ENCODE measurements at regions not wholly inside any gene's neighbourhood (a gene's known extent, or its start where the extent isn't known, plus 50 kb on each side); places are given as distances from the start of the nearest gene placed in this dataset.

DNA sequence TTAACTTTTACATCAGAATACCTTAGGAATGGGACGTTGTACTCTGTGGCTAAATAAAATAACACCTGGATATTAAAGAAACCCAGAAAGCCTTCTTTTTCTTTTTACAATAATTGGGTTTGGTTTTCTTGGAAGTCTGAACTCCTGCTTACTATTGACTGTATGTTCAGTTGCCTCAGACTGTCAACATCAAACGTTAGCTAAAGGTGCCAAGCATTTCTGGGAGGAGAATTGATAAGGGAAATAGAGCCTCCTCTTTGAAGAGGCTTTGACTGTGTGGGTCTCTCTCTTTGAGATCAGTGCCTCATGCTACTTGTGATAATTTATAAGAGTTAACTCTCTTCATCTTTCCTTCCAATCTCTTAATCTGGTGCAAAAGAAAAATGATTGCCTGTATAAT lies 224.7 kb upstream of the BMPER start:
- TF ChIP-seq FOXM1 (IDR thresholded peaks at IDR 0.05; ENCODE audit: borderline replicate concordance) (no peak), SUZ12 (IDR thresholded peaks at IDR 0.05) (no peak), BHLHE40 (IDR thresholded peaks at IDR 0.05; ENCODE audit: borderline replicate concordance) (no peak), FOXA1 (IDR thresholded peaks at IDR 0.05) (no peak), NFRKB (IDR thresholded peaks at IDR 0.05) (no peak), HDGF (IDR thresholded peaks at IDR 0.05; ENCODE audit: borderline replicate concordance) (no peak), SP1 (IDR thresholded peaks at IDR 0.05) (no peak), ELF4 (IDR thresholded peaks at IDR 0.05) (no peak), ARNT (IDR thresholded peaks at IDR 0.05) (no peak), TARDBP (IDR thresholded peaks at IDR 0.05) (no peak)
